GM23338 (cell line): ENCODE measurements at regions not wholly inside any gene's neighbourhood (a gene's known extent, or its start where the extent isn't known, plus 50 kb on each side); places are given as distances from the start of the nearest gene placed in this dataset.

Experiments
- ATAC-seq: fragments of 200-7000 bp; cut with Tn5 transposase; 3 replicates; pipeline ENCODE4 v1.9.1; 2020
- DNase-seq: peaks from one replicate; pipeline ENCODE4 v3.0.0-alpha.2; 2015; ENCODE audit warnings: low spot score
- H2AFZ ChIP-seq: fragments of 200-600 bp; sonication (generic); 2 replicates; pipeline ENCODE4 v1.8.0; 2016; ENCODE audit warnings: antibody characterized with exemption, mild to moderate bottlenecking, moderate library complexity
- H3F3A ChIP-seq: fragments of 200-600 bp; sonication (generic); replicated peaks from 2 replicates; pipeline ENCODE4 v1.8.0; 2017; ENCODE audit warnings: antibody characterized with exemption, mixed run types, low read depth
- H3K27ac ChIP-seq: fragments of 200-600 bp; sonication (generic); 2 replicates; pipeline ENCODE4 v1.6.1; 2016; ENCODE audit warnings: low read depth
- H3K27me3 ChIP-seq: fragments of 200-600 bp; sonication (generic); 2 replicates; pipeline ENCODE4 v1.8.0; 2016; ENCODE audit warnings: mild to moderate bottlenecking, mixed run types, moderate library complexity; ENCODE audit not compliant: insufficient read depth
- H3K36me3 ChIP-seq: fragments of 200-600 bp; sonication (generic); 2 replicates; pipeline ENCODE4 v1.8.0; 2016; ENCODE audit warnings: mild to moderate bottlenecking; ENCODE audit not compliant: insufficient read depth
- H3K4me1 ChIP-seq: fragments of 200-600 bp; sonication (generic); 2 replicates; pipeline ENCODE4 v1.8.0; 2016; ENCODE audit warnings: mild to moderate bottlenecking, moderate library complexity; ENCODE audit not compliant: insufficient read depth
- H3K4me2 ChIP-seq: fragments of 200-600 bp; sonication (generic); 2 replicates; pipeline ENCODE4 v1.7.1; 2017; ENCODE audit warnings: mixed run types
- H3K4me3 ChIP-seq: fragments of 200-600 bp; sonication (generic); 2 replicates; pipeline ENCODE4 v1.6.1; 2016; ENCODE audit warnings: mixed run types
- H3K79me2 ChIP-seq: fragments of 200-600 bp; sonication (generic); replicated peaks from 2 replicates; pipeline ENCODE4 v1.8.0; 2017; ENCODE audit warnings: mild to moderate bottlenecking; ENCODE audit not compliant: insufficient read depth
- H3K9me2 ChIP-seq: fragments of 200-600 bp; sonication (generic); 2 replicates; pipeline ENCODE4 v1.8.0; 2017; ENCODE audit not compliant: insufficient read depth
- H4K20me1 ChIP-seq: fragments of 200-600 bp; sonication (generic); replicated peaks from 2 replicates; pipeline ENCODE4 v1.8.0; 2017; ENCODE audit warnings: mild to moderate bottlenecking; ENCODE audit not compliant: insufficient read depth
- H3K27ac Mint-ChIP-seq: 2 replicates; pipeline ENCODE4 v1.8.0; 2020; ENCODE audit warnings: inconsistent platforms, mild to moderate bottlenecking, moderate library complexity, mixed read lengths
- H3K27me3 Mint-ChIP-seq: 3 replicates; pipeline ENCODE4 v1.8.0; 2022; ENCODE audit warnings: low read depth, mild to moderate bottlenecking, moderate library complexity, mixed read lengths, inconsistent platforms; ENCODE audit not compliant: insufficient read depth, poor library complexity
- H3K36me3 Mint-ChIP-seq: 3 replicates; pipeline ENCODE4 v1.8.0; 2021; ENCODE audit warnings: low read depth, mild to moderate bottlenecking, inconsistent platforms, moderate library complexity, mixed read lengths
- H3K4me1 Mint-ChIP-seq: 3 replicates; pipeline ENCODE4 v1.8.0; 2020; ENCODE audit warnings: mild to moderate bottlenecking, inconsistent platforms, mixed read lengths
- H3K4me3 Mint-ChIP-seq: 3 replicates; pipeline ENCODE4 v1.8.0; 2021; ENCODE audit warnings: moderate library complexity, mild to moderate bottlenecking, inconsistent platforms, mixed read lengths
- H3K9me3 Mint-ChIP-seq: 3 replicates; pipeline ENCODE4 v1.8.0; 2020; ENCODE audit warnings: moderate library complexity, mild to moderate bottlenecking, inconsistent platforms, mixed read lengths
- CREB1 ChIP-seq: fragments of 250-450 bp; sonication (Bioruptor Pico); IDR thresholded peaks from 2 replicates; pipeline ENCODE4 v1.5.0; 2020; ENCODE audit warnings: low read depth, mild to moderate bottlenecking, moderate library complexity
- EZH2 ChIP-seq: fragments of 200-600 bp; sonication (generic); IDR thresholded peaks from one replicate; pipeline ENCODE4 v1.8.0; 2017; ENCODE audit warnings: antibody characterized with exemption, mild to moderate bottlenecking, low read depth; ENCODE audit not compliant: unreplicated experiment
- EZH2phosphoT487 ChIP-seq: fragments of 200-600 bp; sonication (generic); IDR thresholded peaks from one replicate; pipeline ENCODE4 v1.8.1; 2018; ENCODE audit warnings: antibody characterized with exemption; ENCODE audit not compliant: unreplicated experiment
- NANOG ChIP-seq: IDR thresholded peaks from 2 replicates; pipeline ENCODE4 v1.6.1; 2016; ENCODE audit warnings: antibody characterized with exemption, borderline replicate concordance
- POLR2AphosphoS5 ChIP-seq: IDR thresholded peaks from 2 replicates; pipeline ENCODE4 v1.6.1; 2016; ENCODE audit warnings: antibody characterized with exemption, low read depth
- ZNF114 ChIP-seq: fragments of 250-450 bp; sonication (Bioruptor Pico); IDR thresholded peaks from 2 replicates; pipeline ENCODE4 v1.5.0; 2020; ENCODE audit warnings: mild to moderate bottlenecking, moderate library complexity
- TF ChIP-seq, protein P1 (sequence below): fragments of 250-450 bp; sonication (Bioruptor Pico); IDR thresholded peaks from 2 replicates; pipeline ENCODE4 v1.5.0; 2020; ENCODE audit warnings: mild to moderate bottlenecking, moderate library complexity
- TF ChIP-seq, protein P2 (sequence below), 2 experiments: fragments of 200-600 bp in 1 of 2; sonication (generic) in 1 of 2; conservative IDR thresholded peaks; 2 replicates each; pipeline versions ENCODE4 v1.5.1 to v1.6.1; 2016 to 2017; ENCODE audit warnings: antibody characterized with exemption in 2 of 2, low read depth in 2 of 2, mild to moderate bottlenecking in 2 of 2, moderate library complexity in 1 of 2
- TF ChIP-seq, protein P3 (sequence below): IDR thresholded peaks from one replicate; pipeline ENCODE4 v1.6.1; 2018; ENCODE audit warnings: antibody characterized with exemption; ENCODE audit not compliant: unreplicated experiment

DNA sequence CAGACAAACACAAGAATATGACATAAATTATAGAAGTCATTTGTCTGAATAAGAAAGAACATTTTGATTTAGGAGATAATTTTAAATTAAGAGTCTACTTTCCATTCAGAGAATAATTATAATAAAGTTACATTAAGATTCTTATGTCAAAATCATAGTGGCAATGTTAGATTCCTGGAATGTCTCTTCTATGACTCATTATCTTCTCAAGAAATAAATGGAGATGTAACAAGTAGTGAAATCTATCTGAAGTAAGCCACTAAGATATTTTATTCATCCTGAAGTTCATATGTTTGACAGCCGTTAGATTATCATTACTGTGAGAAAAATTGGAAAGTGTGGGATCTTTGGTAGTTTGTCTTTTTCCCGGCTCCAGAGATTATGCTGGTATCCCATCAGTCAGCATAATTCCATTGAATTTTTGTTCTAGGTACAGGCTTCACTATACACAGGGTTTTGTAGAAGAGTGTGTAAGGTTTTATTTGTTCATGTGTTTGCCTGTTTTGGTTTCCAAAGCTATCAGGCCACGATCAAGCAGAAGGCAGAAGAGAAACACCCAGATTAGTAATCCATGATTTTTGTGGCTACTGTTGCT lies 1246.6 kb upstream of the LRRTM1 start:
- H3K27me3 Mint-ChIP-seq, result no peaks in the 10 kb centered on the region
- no peak for ATAC-seq
- no peaks in the 10 kb centered on the region for H3K79me2 ChIP-seq

DNA sequence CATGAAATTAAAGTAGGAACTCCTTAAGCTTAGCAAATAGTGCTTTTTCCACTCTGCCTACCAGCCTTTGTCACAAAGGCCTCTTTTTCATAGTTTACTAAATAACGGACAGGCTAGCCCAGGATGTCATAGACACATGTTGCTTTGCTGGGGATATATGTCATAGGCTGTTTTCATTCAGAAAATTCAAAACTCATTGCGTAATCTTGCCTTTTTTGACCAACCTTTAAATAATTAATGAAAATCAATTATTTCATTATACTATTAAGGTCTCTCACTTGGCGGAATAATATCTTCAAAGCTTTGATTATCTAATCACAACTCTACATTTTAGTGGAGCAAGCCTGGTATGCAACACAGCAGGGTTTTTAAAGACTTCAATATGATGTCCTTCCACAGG lies 1245.7 kb upstream of the LRRTM1 start:
- H3K27ac Mint-ChIP-seq, result no peak overlapping the region
- H3K9me2 ChIP-seq, result no peaks in the 10 kb centered on the region

More for the DNA sequence above, 1246.6 kb upstream of the LRRTM1 start:
- H3K36me3 Mint-ChIP-seq, result no peaks in the 10 kb centered on the region
- H3K4me3 Mint-ChIP-seq, result no peak overlapping the region
- peaks cover 4% of the 10 kb centered on the region for H3K4me1 Mint-ChIP-seq
- Histone ChIP-seq H3K36me3 (no peaks in the 10 kb centered on the region), H3K4me1 (no peaks in the 10 kb centered on the region), H3K4me2 (no peak overlapping the region), H3F3A (no peaks in the 10 kb centered on the region), H3K27me3 (no peaks in the 10 kb centered on the region), H3K9me2 (no peaks in the 10 kb centered on the region), H2AFZ (no peak overlapping the region), H3K4me3 (no peak overlapping the region), H4K20me1 (no peaks in the 10 kb centered on the region), H3K27ac (no peak overlapping the region)
- no peak for TF ChIP-seq CREB1
- no peak for DNase-seq
- no peak overlapping the region for H3K27ac Mint-ChIP-seq
- peaks cover 5% of the 10 kb centered on the region; the same call in 2 of the 3 replicates for H3K9me3 Mint-ChIP-seq

More for the DNA sequence above, 1245.7 kb upstream of the LRRTM1 start:
- H3K9me3 Mint-ChIP-seq, result peaks cover 5% of the 10 kb centered on the region; the same call in 2 of the 3 replicates
- H3K4me3 ChIP-seq, result no peak overlapping the region
- H3K4me1 ChIP-seq, result no peaks in the 10 kb centered on the region
- no peak overlapping the region for H3K4me2 ChIP-seq
- no peak overlapping the region for H3K4me3 Mint-ChIP-seq
- H3K36me3 ChIP-seq, result no peaks in the 10 kb centered on the region
- TF ChIP-seq NANOG (no peak), EZH2phosphoT487 (no peak), ZNF114 (CRISPR knock-in tag) (no peak), CREB1 (no peak), POLR2AphosphoS5 (no peak), EZH2 (no peak)
- TF ChIP-seq, protein P1, sequence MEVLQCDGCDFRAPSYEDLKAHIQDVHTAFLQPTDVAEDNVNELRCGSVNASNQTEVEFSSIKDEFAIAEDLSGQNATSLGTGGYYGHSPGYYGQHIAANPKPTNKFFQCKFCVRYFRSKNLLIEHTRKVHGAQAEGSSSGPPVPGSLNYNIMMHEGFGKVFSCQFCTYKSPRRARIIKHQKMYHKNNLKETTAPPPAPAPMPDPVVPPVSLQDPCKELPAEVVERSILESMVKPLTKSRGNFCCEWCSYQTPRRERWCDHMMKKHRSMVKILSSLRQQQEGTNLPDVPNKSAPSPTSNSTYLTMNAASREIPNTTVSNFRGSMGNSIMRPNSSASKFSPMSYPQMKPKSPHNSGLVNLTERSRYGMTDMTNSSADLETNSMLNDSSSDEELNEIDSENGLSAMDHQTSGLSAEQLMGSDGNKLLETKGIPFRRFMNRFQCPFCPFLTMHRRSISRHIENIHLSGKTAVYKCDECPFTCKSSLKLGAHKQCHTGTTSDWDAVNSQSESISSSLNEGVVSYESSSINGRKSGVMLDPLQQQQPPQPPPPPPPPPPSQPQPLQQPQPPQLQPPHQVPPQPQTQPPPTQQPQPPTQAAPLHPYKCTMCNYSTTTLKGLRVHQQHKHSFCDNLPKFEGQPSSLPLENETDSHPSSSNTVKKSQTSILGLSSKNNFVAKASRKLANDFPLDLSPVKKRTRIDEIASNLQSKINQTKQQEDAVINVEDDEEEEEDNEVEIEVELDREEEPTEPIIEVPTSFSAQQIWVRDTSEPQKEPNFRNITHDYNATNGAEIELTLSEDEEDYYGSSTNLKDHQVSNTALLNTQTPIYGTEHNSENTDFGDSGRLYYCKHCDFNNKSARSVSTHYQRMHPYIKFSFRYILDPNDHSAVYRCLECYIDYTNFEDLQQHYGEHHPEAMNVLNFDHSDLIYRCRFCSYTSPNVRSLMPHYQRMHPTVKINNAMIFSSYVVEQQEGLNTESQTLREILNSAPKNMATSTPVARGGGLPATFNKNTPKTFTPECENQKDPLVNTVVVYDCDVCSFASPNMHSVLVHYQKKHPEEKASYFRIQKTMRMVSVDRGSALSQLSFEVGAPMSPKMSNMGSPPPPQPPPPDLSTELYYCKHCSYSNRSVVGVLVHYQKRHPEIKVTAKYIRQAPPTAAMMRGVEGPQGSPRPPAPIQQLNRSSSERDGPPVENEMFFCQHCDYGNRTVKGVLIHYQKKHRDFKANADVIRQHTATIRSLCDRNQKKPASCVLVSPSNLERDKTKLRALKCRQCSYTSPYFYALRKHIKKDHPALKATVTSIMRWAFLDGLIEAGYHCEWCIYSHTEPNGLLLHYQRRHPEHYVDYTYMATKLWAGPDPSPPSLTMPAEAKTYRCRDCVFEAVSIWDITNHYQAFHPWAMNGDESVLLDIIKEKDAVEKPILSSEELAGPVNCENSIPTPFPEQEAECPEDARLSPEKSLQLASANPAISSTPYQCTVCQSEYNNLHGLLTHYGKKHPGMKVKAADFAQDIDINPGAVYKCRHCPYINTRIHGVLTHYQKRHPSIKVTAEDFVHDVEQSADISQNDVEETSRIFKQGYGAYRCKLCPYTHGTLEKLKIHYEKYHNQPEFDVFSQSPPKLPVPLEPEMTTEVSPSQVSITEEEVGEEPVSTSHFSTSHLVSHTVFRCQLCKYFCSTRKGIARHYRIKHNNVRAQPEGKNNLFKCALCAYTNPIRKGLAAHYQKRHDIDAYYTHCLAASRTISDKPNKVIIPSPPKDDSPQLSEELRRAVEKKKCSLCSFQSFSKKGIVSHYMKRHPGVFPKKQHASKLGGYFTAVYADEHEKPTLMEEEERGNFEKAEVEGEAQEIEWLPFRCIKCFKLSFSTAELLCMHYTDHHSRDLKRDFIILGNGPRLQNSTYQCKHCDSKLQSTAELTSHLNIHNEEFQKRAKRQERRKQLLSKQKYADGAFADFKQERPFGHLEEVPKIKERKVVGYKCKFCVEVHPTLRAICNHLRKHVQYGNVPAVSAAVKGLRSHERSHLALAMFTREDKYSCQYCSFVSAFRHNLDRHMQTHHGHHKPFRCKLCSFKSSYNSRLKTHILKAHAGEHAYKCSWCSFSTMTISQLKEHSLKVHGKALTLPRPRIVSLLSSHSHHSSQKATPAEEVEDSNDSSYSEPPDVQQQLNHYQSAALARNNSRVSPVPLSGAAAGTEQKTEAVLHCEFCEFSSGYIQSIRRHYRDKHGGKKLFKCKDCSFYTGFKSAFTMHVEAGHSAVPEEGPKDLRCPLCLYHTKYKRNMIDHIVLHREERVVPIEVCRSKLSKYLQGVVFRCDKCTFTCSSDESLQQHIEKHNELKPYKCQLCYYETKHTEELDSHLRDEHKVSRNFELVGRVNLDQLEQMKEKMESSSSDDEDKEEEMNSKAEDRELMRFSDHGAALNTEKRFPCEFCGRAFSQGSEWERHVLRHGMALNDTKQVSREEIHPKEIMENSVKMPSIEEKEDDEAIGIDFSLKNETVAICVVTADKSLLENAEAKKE (CRISPR knock-in tag), result no peak
- TF ChIP-seq, protein P2, sequence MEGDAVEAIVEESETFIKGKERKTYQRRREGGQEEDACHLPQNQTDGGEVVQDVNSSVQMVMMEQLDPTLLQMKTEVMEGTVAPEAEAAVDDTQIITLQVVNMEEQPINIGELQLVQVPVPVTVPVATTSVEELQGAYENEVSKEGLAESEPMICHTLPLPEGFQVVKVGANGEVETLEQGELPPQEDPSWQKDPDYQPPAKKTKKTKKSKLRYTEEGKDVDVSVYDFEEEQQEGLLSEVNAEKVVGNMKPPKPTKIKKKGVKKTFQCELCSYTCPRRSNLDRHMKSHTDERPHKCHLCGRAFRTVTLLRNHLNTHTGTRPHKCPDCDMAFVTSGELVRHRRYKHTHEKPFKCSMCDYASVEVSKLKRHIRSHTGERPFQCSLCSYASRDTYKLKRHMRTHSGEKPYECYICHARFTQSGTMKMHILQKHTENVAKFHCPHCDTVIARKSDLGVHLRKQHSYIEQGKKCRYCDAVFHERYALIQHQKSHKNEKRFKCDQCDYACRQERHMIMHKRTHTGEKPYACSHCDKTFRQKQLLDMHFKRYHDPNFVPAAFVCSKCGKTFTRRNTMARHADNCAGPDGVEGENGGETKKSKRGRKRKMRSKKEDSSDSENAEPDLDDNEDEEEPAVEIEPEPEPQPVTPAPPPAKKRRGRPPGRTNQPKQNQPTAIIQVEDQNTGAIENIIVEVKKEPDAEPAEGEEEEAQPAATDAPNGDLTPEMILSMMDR (conservative IDR thresholded peaks at IDR 0.05; ENCODE audit: low read depth in 2 of 2), result no peak
- TF ChIP-seq, protein P3, sequence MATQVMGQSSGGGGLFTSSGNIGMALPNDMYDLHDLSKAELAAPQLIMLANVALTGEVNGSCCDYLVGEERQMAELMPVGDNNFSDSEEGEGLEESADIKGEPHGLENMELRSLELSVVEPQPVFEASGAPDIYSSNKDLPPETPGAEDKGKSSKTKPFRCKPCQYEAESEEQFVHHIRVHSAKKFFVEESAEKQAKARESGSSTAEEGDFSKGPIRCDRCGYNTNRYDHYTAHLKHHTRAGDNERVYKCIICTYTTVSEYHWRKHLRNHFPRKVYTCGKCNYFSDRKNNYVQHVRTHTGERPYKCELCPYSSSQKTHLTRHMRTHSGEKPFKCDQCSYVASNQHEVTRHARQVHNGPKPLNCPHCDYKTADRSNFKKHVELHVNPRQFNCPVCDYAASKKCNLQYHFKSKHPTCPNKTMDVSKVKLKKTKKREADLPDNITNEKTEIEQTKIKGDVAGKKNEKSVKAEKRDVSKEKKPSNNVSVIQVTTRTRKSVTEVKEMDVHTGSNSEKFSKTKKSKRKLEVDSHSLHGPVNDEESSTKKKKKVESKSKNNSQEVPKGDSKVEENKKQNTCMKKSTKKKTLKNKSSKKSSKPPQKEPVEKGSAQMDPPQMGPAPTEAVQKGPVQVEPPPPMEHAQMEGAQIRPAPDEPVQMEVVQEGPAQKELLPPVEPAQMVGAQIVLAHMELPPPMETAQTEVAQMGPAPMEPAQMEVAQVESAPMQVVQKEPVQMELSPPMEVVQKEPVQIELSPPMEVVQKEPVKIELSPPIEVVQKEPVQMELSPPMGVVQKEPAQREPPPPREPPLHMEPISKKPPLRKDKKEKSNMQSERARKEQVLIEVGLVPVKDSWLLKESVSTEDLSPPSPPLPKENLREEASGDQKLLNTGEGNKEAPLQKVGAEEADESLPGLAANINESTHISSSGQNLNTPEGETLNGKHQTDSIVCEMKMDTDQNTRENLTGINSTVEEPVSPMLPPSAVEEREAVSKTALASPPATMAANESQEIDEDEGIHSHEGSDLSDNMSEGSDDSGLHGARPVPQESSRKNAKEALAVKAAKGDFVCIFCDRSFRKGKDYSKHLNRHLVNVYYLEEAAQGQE, result no peak
- H2AFZ ChIP-seq, result no peak overlapping the region
- H3K4me1 Mint-ChIP-seq, result peaks cover 4% of the 10 kb centered on the region
- H3K36me3 Mint-ChIP-seq, result no peaks in the 10 kb centered on the region
- no peak for ATAC-seq
- H3K27me3 ChIP-seq, result no peaks in the 10 kb centered on the region
- no peak overlapping the region for H3K27ac ChIP-seq
- no peaks in the 10 kb centered on the region for H4K20me1 ChIP-seq
- no peaks in the 10 kb centered on the region for H3K79me2 ChIP-seq
- H3K27me3 Mint-ChIP-seq, result no peaks in the 10 kb centered on the region
- DNase-seq, result no peak
- H3F3A ChIP-seq, result no peaks in the 10 kb centered on the region
